NCI-H2196 treated with DMSO at 0.1 percent for 48 hours (cell line): ENCODE measurements at regions not wholly inside any gene's neighbourhood (a gene's known extent, or its start where the extent isn't known, plus 50 kb on each side); places are given as distances from the start of the nearest gene placed in this dataset.

Source experiments
- DNase-seq: peaks from one replicate; lab custom pipeline; 2025; ENCODE audit not compliant: unreplicated experiment; lab: John Stamatoyannopoulos, UW

DNA sequence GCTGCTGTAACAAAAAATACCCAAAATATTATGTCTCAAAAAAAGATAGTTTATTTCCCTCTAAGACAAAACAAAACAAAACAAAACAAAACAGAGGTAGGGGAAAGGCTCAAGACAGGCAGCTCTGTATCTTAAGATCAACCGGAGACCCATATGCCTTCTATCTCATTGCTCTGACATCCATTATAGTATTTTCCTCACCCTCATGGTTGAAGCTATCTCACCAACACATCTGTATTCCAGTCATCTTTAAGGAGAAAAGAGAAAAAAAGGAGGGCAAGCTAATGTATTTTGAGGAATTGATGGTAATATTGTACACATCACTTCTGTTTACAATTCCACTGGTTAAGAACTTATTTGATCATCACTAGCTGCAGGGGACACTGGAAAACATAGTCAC is 239.7 kb downstream of the ICOS start:
- no peak for DNase-seq

DNA sequence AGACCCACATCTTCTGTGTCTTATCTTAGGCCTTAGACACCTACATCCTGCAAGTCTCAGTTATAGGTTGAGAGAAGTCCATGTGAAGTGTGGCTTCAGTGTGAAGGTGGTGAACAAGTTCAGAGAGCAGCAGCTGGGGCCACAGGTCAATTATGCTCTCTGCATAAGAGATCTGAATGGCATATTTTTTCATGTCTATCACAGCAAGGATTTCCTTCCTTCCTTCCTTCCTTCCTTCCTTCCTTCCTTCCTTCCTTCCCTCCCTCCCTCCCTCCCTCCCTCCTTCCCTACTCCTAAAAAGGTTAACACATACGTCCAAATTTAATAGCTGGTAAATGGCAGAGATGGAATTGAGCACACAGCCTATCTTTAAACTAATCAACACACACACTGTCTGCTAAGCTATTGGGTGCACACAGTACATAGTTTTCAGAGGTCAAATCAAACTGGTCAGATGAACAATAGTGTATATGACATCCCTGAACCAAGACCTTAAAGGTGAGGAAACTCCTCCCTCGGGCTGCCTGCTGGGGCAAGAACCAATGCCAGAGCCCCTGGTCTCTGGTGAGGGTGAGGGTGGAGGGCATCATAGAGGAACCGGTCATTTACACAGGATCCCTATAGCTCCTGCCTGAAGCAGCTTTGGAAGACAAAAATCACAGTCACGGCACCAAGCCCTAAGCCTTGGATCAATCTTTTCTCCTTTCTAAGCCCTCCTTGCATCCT is 240.9 kb downstream of the ICOS start:
- no peak for DNase-seq

DNA sequence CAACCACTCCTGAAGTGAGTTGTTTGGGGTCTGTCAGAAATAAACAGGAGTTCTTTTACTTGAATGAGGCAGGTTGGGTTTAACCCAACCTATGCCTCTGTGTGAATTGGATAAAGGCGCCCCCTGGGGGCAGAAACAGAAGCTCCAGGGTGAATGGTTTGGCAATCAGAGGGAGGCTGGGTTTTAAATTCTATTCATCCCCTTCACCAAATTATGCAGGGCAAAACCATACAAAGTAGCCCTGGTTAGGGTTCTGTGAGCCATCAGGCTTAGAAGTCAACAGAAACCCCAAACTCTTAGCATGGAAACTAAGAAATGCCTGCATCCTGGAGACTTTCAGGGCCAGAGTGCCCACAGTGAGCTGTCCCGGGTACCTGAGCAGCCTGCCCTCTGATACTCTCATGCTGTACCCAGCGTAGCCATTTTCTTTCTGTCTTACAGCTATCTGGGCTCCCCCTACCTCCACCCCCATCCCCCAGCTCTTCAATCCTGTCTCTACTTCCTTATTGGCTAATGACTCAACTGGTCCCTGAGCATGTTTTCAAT is 241.5 kb downstream of the ICOS start:
- DNase-seq: no peak

DNA sequence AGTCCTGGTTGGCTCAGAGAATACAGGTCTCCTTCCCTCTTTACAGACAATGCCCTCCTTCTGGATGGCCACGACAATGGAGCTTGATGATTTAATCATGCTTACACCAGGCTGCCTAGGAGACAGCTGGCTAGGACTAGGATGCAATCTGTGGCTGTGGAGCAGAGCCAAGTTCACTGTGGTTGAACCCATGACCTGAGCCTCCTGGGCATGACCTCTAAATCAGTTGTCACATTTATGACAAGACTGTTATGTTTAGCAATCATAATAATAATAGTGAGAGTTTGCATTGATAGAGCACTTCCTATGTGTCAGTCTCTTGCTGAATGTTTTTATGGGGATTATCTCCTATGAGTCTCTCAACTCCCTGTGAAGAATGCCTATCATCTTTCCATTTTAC is 244.1 kb downstream of the ICOS start:
- DNase-seq: no peak

DNA sequence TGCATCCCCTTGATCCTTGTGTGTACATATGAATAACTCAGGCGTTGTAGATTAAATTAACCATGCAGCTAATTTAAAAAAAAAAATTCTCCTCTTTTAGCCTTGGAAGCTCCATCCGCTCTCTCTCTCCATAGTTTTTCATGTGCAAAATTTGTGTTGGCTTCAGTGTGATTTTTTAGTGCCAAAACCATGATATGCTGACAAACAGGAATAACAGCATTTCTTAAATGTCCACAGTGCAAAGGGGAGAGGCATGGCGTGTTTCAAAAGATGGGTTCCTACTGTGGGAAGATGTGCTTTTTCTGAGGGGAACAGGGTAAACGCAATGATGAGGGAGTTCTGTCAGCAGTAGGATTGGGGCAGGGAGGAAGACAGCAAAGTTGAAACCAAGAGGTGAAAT is 247.0 kb downstream of the ICOS start:
- no peak for DNase-seq

DNA sequence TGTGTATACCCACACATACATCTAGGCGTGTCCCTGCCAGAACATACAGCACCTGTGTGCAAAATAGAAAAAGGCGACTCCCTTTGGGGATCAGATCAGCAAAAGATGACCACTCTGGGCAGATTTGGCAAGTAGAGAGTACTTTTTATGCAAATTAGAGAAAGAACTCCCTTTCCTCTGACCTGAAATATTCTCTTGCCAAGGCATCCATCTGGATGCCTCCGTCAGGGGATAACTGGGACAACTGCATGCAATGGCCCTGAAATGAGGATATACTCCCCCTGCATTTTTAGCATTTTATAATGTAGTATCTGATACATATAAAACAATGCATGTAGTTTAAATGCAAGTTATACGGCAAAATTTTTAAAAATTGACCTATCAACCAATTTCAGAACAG is 247.7 kb downstream of the ICOS start:
- DNase-seq: no peak

DNA sequence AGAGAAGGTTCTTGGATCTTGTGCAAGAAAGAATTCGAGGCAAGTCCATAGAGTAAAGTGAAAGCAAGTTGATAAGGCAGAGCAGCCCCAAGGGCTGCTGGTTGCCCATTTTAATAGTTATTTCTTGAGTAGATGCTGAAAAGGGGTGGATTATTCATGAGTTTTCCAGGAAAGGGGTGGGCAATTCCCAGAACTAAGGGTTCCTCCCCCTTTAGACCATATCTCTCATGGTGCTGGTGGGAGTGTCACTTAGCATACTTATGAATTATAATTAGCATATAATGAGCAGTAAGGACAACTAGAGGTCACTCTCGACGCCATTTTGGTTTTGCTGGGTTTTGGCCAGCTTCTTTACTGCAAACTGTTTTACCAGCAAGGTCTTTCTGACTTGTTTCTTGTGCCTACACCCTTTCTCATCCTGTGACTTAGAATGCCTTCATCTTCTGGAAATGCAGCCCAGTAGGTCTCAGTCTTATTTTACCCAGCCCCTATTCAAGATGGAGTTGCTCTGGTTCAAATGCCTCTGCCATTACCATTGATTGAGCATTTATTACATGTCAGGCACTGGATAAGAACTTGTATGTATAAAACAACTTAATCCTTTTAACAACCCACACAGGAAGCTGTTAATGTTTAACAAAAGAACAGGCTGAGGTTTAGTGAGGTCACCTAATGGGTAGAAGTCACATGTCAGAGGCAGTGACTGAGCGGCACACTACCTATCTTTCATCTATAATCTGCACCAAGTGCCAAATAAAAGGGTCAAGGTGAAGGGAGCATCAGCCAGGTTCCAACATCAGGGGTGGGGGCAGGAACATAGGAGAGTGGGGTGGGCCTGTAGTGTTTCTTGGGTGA is 250.9 kb downstream of the ICOS start:
- DNase-seq: no peak

DNA sequence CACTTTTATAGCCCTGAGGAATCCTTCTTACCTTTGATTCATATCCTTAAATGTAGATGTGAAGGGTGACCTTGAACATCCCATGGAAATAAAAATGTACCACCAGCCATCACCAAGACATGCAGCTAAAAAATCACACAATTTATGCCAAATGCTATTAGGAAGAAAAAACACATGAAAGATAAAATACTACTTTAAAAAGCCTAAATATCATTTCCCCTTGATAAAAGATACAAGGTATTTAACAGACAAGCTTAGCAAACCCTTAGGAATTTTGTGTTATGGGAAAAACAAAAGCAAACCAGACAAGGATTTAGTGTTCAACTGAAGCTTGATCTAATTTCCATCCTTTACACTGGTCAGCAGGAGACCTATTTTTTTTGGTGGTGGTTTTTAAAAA is 255.0 kb downstream of the ICOS start:
- no peak for DNase-seq

DNA sequence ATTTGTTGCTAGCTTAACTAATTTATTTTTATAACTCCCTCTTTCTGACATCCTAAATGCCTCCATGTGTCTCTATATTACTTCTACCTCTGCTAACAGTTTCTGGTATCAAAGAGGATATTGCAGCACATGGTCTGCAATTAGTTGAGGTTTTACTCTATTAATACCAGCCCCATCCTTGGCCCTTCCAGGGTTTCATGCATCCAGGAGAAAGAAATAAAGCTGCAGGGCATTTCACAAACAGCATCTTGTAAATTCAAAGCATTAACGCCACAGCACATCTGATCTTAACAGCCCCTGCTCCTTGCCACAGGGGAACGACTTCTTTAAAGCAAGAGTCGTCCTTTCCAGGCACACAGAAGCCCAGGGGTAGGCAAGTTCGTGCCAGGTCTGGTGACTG is 258.9 kb downstream of the ICOS start:
- DNase-seq: no peak

DNA sequence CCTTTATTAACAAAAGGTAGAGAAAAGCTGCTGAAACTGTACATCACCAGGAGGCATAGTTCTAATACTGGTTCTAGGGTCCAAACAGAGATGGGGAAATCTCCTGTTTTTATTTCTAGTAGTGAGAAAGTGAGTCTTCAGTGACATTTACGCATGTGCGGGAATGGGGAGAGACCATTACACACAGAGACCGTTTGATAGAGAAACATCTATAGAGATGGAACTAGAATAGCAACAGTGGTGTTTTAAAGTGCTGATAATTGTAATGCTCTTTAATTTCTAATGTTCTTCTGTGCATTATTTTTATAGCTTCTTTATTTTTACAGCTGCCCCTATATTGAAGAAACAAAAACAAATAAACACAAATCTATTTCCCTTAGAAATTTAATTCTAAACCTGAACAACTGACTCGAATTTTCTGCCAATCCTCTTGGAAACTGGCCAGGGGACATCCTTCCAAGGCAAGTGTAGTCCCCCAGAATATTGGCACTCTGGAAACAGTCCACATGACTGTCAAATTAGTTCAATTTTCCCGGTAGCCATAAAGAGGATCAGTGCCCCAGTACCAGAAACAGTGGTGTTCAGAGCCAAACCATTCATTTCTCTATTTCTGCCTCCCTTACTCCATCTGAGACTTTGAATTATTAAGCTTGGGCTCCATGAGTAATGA is 260.9 kb downstream of the ICOS start:
- DNase-seq: no peak

DNA sequence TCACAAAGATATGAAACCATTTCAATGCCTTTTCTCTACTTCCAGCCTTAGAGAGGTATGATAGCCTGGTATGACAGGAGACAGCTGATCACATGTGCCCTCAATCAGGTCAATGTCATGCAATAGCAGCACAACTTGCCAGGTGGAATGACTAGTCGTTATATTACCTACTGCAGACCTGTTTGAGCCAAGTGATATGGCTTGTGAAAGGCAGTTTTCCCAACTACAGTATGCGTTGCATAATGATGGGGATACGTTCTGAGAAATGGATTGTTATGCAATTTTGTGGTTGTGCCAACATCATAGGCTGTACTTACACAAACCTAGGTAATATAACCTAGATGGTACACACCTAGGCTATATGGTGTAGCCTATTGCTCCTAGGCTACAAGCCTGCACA is 262.8 kb downstream of the ICOS start:
- no peak for DNase-seq

DNA sequence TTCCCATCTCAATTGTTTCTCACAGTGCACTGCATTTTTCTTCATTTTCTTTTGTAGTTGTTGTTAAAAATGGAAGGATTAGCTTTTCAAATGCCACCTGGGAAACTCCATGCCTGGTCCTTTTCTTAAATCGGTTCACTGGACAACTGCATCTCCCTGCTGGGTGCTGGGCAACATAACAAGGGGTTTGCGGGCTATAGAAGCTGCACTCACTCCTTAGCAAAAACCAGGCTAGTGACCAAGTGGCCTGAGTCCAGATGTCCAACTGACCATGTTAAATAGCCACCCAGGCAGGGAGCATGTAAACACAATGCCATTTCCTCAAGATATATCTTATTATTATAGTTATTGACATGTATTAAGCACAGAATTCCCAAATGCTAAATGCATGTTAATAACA is 264.9 kb downstream of the ICOS start:
- DNase-seq: no peak

DNA sequence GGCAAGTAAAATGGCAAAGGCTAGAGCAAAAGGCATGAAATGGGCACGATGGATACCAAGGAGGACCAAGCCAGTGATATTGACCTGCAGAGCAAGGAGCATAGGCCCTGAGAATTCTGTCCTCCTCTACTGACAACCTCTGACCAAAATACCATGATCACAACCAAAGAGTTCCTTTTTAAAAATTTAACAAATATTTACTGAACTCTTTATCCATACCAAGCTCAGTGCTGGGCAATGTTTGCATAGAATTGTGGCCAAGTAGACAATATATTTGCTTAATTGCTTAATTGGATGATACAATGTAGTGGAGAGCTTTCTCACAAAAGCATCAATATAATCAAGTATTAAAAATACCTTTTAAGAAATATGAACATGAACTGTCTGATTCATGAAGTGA is 265.7 kb downstream of the ICOS start:
- DNase-seq: no peak

DNA sequence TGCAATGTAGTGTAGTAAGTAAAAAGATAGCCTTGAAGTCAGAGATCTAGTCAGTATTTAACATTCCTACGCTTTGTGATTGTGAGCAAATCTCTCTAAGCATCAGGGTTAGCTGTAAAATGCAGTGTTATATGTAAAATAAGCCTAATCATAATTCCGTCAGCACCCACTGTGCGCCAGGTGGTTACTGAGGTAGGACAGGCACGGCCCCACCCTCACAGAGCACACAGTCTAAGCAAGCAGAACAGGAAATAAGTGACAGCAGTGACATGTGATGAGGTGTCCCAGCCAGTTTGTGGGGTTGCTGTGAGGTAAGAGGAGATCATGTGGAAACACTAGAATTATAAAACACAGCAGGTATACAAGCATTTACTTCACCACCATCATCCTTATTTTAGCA is 267.1 kb downstream of the ICOS start:
- no peak for DNase-seq

DNA sequence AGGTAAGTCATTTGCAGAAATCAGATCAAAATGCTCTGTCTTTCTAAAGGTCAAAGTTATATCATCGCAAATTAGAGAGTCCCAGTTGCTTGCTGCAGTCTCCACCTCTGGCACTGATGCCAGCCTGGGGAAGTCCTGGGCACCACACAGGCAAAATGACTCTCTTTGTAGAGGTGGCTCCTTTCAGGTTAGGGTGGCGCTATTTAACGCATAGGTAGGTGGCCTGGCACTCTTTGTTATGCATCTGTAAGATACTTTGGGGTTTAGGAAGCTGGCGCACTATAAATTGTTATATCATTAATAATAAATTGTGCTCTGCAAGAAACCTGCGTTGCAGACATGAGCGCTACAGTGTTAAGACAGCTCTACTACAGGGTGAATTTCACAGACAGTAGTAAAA is 268.5 kb downstream of the ICOS start:
- DNase-seq: no peak

DNA sequence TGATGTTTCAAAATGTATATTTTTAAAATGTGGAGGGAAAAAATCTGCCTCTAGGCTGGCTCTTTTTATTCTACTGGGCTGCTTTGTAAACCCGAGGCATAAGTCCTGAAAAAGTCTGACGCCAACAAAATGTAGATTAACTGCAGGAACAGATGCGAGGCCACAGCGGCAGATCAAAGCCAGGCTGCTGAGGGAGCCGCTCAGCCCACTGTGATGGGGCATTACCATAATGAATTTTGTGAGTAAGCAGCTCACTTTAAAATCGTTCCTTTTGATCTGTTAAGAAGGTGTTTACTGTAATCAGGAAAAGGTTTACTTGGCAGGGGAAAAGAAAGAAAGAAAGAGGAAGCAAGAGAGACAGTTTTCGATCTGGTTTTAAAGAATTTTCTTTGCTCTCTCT is 269.0 kb downstream of the ICOS start:
- DNase-seq: no peak

DNA sequence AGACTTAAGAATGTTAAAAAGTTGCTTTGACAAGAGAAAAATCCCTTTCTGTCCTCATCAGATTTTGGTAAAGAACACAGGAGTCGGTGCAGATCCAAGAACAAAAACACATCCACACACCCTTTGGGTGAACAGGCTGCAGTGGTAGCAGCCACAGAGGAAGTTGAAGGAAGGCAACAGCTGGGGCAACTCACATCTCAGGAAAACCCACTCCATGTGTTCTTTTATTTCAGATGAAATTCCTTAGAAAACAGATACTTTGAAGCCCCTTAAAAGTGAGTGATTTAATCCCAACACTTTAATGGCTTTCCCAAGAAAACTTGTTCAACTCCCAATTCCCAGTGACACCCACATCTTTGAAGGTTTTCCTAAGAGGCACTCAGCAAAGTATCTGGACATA is 271.3 kb downstream of the ICOS start:
- DNase-seq: no peak

DNA sequence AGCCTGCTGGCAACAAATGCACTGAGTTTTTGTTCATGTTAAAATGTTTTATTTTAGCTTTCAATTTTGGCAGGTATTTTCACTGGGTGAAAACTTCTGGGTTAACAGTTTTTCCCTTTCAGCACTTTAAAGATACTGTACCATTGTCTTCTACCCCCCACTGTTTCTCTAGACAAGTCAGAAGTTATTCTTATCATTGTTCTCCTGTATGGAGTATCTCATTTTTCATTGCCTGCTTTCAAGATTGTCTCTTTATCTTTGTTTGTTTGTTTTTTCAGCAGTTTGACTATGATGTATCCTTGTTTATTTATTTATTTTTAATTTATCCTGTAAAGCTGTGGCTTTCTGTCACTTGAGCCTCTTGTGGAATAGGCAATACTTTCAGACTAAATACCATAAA is 277.0 kb downstream of the ICOS start:
- no peak for DNase-seq

DNA sequence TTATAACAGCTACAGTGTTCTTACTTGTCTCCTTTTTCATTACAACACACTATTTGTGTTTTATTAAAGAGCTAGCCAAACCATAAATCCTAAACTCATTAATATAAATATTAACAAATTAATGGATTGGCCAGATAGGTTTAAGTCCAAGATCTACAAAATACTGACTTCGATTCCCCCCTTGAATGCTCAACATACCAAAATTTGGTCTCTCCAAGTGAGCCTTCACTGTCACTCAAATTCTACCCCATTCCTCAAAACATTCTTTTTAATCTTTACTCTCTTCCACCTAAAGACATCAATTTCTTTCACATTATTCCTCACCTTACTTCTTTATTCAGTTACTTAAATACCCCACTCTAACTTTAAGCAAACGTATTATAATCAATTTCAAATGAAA is 281.5 kb downstream of the ICOS start:
- no peak for DNase-seq

DNA sequence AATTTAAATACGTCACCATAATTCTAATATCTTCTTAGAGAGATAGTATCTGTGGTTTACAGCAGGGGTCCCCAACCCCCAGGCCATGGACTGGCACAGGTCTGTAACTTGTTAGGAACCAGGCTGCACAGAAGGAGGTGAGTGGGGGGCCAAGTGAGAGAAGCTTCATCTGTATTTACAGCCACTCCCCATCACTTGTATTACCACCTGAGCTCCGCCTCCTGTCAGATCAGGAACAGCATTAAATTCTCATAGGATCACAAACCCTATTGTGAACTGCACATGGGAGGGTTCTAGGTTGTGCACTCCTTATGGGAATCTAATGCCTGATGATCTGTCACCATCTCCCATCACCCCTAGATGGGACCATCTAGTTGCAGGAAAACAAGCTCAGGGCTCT is 282.6 kb downstream of the ICOS start:
- no peak for DNase-seq

DNA sequence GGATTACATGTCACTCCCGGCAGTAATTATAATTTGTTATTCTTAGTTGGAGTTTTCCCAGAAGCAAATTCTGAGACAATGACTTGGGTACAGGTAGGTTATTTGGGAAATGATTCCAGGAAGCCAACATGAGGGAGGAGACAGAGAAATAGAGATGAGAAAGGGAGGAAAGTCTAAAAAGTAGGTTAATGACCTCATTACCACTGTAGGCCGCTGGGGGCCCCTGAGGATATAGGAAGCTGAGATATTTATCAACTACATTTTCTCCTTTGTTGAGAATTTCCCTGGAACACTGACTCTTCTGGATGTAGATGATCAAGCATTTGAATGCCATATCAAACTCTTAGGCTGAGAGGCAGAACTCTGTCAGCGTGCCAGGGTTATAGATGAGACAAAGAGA is 284.3 kb downstream of the ICOS start:
- DNase-seq: no peak

DNA sequence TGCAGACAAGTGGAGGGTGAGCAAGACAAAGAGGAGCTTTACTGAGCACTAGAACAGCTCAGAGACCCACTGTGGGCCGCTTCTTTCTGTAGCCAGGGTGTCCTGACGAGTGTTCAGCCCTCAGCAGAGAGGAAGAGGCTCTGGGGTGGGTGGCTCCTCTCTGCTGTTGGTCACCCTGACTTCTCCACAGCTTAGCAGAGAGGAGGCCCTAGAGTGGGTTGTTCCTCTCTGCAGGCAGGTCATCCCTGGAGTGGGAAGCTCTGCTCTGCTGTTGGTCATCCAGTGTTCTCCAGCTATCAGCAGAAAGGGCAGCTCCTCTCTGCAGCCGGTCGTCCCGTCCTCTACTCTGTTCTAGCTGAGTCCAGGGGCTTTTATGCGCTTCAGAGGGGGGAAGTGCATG is 286.5 kb downstream of the ICOS start:
- no peak for DNase-seq
